ENCODE measurements at regions not wholly inside any gene's neighbourhood (a gene's known extent, or its start where the extent isn't known, plus 50 kb on each side); places are given as distances from the start of the nearest gene placed in this dataset.

GRCh38 chrX:96447161-96447560, 237.5 kb upstream of the DIAPH2 start:
- TF ChIP-seq POLR2A (IDR thresholded peaks at IDR 0.05; ENCODE audit: low read depth) (no peak), CTCF (IDR thresholded peaks at IDR 0.05) (no peak), POLR2AphosphoS5 (IDR thresholded peaks at IDR 0.05) (no peak), EP300 (IDR thresholded peaks at IDR 0.05) (no peak)

Measured in esophagus muscularis mucosa (tissue), 4 donors.